Fibroblast of lung (primary cell): ENCODE measurements at regions not wholly inside any gene's neighbourhood (a gene's known extent, or its start where the extent isn't known, plus 50 kb on each side); places are given as distances from the start of the nearest gene placed in this dataset.
A peak's percentile ranks its signal among the peaks of the same experiment; 100 is the strongest.
"Not testable (repeated sequence)": the region's sequence is repeated elsewhere in the genome, so short reads cannot be mapped to it uniquely, and the experiment has no call there.

Source experiments
- DNase-seq, 2 donors: peaks; one replicate each; pipeline versions ENCODE4 v3.0.0 to v3.0.0-alpha.2; 2010; ENCODE audit warnings: low read depth in 2 of 2
- H2AFZ ChIP-seq: 2 replicates; pipeline ENCODE4 v1.5.1; 2012; ENCODE audit warnings: low read length, control low read depth, inconsistent platforms
- H3K27ac ChIP-seq: 2 replicates; pipeline ENCODE4 v1.5.1; 2011; ENCODE audit warnings: low read length, control low read depth; ENCODE audit not compliant: insufficient read depth
- H3K27me3 ChIP-seq: 2 replicates; pipeline ENCODE4 v1.5.1; 2011; ENCODE audit warnings: mild to moderate bottlenecking, low read length; ENCODE audit not compliant: control insufficient read depth, insufficient read depth
- H3K36me3 ChIP-seq: 2 replicates; pipeline ENCODE4 v1.5.1; 2011; ENCODE audit warnings: low read length; ENCODE audit not compliant: control insufficient read depth, insufficient read depth
- H3K4me1 ChIP-seq: 2 replicates; pipeline ENCODE4 v1.5.1; 2011; ENCODE audit warnings: low read length; ENCODE audit not compliant: control insufficient read depth, insufficient read depth; ENCODE audit errors: extremely low read depth
- H3K4me2 ChIP-seq: 2 replicates; pipeline ENCODE4 v1.5.1; 2011; ENCODE audit warnings: low read length, control low read depth; ENCODE audit not compliant: insufficient read depth; ENCODE audit errors: extremely low read depth
- H3K4me3 ChIP-seq, 4 experiments: fragments of 200-600 bp in 1 of 4; sonication (generic) in 1 of 4; replicated peaks in 1 of 4; 2 replicates each; pipeline ENCODE4 v1.5.1; 2011 to 2016; ENCODE audit warnings: low read length in 4 of 4, low read depth in 3 of 4, mild to moderate bottlenecking in 3 of 4, control low read depth in 2 of 4, inconsistent platforms in 1 of 4, mixed read lengths in 1 of 4; ENCODE audit not compliant: insufficient read depth in 1 of 4; ENCODE audit errors: control extremely low read depth in 1 of 4
- H3K79me2 ChIP-seq: 2 replicates; pipeline ENCODE4 v1.5.1; 2012; ENCODE audit warnings: mild to moderate bottlenecking, low read length, inconsistent platforms; ENCODE audit not compliant: control insufficient read depth, insufficient read depth
- H3K9ac ChIP-seq: 2 replicates; pipeline ENCODE4 v1.5.1; 2011; ENCODE audit warnings: mild to moderate bottlenecking, low read length, control low read depth; ENCODE audit not compliant: insufficient read depth
- H3K9me3 ChIP-seq: 2 replicates; pipeline ENCODE4 v1.5.1; 2012; ENCODE audit warnings: low read depth, low read length; ENCODE audit not compliant: control insufficient read depth, insufficient read depth
- H4K20me1 ChIP-seq: 2 replicates; pipeline ENCODE4 v1.5.1; 2011; ENCODE audit warnings: low read length; ENCODE audit not compliant: control insufficient read depth, insufficient read depth; ENCODE audit errors: extremely low read depth
- CTCF ChIP-seq, 2 donors: IDR thresholded peaks in 1 of 2; conservative IDR thresholded peaks in 1 of 2; 1 replicate in 1 of 2; 2 replicates in 1 of 2; pipeline ENCODE4 v1.5.1; 2011 to 2012; ENCODE audit warnings: low read length in 2 of 2, control low read depth in 1 of 2, inconsistent platforms in 1 of 2, low read depth in 1 of 2, mild to moderate bottlenecking in 1 of 2
- EZH2 ChIP-seq: IDR thresholded peaks from 2 replicates; pipeline ENCODE4 v1.5.1; 2012; ENCODE audit warnings: low read length, control low read depth, mild to moderate bottlenecking; ENCODE audit errors: missing control alignments

- Histone ChIP-seq H3K9ac (no peak overlapping the region), H2AFZ (no peak overlapping the region), H3K4me2 (no peak overlapping the region), H3K27me3 (no peaks in the 10 kb centered on the region), H3K9me3 (no peaks in the 10 kb centered on the region), H3K4me1 (no peaks in the 10 kb centered on the region), H3K4me3 (no peak overlapping the region), H3K36me3 (no peaks in the 10 kb centered on the region), H3K27ac (no peak overlapping the region), H4K20me1 (no peaks in the 10 kb centered on the region), H3K79me2 (no peaks in the 10 kb centered on the region)
- TF ChIP-seq EZH2 (no peak), CTCF (conservative IDR thresholded peaks at IDR 0.05 in 1 of 2, IDR thresholded peaks at IDR 0.05 in 1 of 2; ENCODE audit: low read depth in 1 of 2, low read length in 2 of 2) (no peak)
- DNase-seq, result peak in 1 of 2 donors; percentile 31
Observed at GRCh38 chr12:25311506-25311905, 60.8 kb upstream of the KRAS start.

- not testable (repeated sequence) for H3K9me3 ChIP-seq, DNase-seq, H3K27me3 ChIP-seq, H3K9ac ChIP-seq, H3K79me2 ChIP-seq, H3K4me1 ChIP-seq, H3K4me3 ChIP-seq, H2AFZ ChIP-seq, H3K27ac ChIP-seq, H3K36me3 ChIP-seq, H3K4me2 ChIP-seq, H4K20me1 ChIP-seq
Observed at GRCh38 chr12:25310071-25310470, 59.3 kb upstream of the KRAS start.

GRCh38 chr12:25308756-25309155 is 58.0 kb upstream of the KRAS start:
- peaks cover 1% of the 10 kb centered on the region for H3K27me3 ChIP-seq
- no peaks in the 10 kb centered on the region for H3K9me3 ChIP-seq
- H3K27ac ChIP-seq, result no peak overlapping the region
- H3K36me3 ChIP-seq, result no peaks in the 10 kb centered on the region
- H3K9ac ChIP-seq, result no peak overlapping the region
- DNase-seq, result peak in 1 of 2 donors; percentile 75
- no peak for TF ChIP-seq CTCF (conservative IDR thresholded peaks at IDR 0.05 in 1 of 2, IDR thresholded peaks at IDR 0.05 in 1 of 2; ENCODE audit: low read depth in 1 of 2, low read length in 2 of 2)
- TF ChIP-seq EZH2, result no peak
- no peak overlapping the region for H3K4me2 ChIP-seq
- H3K79me2 ChIP-seq, result no peaks in the 10 kb centered on the region
- H3K4me3 ChIP-seq, result no peak overlapping the region
- no peak overlapping the region for H2AFZ ChIP-seq
- H3K4me1 ChIP-seq, result no peaks in the 10 kb centered on the region
- no peaks in the 10 kb centered on the region for H4K20me1 ChIP-seq
